Neural crest cell (in vitro differentiated cells): ENCODE measurements at regions not wholly inside any gene's neighbourhood (a gene's known extent, or its start where the extent isn't known, plus 50 kb on each side); places are given as distances from the start of the nearest gene placed in this dataset.
A peak's percentile ranks its signal among the peaks of the same experiment; 100 is the strongest.
"Not testable (repeated sequence)": the region's sequence is repeated elsewhere in the genome, so short reads cannot be mapped to it uniquely, and the experiment has no call there.

Experiments
- DNase-seq: peaks from one replicate; pipeline ENCODE4 v3.0.0; 2021; ENCODE audit warnings: low read depth, mixed read lengths, low spot score
- H3K27ac Mint-ChIP-seq: one replicate; pipeline ENCODE4 v1.8.0; 2021; ENCODE audit warnings: mild to moderate bottlenecking, mixed read lengths; ENCODE audit not compliant: unreplicated experiment
- H3K27me3 Mint-ChIP-seq: 2 replicates; pipeline ENCODE4 v1.8.0; 2021; ENCODE audit warnings: low read depth, mild to moderate bottlenecking, mixed read lengths
- H3K36me3 Mint-ChIP-seq: 2 replicates; pipeline ENCODE4 v1.8.0; 2021; ENCODE audit warnings: low read depth, mild to moderate bottlenecking, mixed read lengths
- H3K4me1 Mint-ChIP-seq: 2 replicates; pipeline ENCODE4 v1.8.0; 2021; ENCODE audit warnings: mixed read lengths
- H3K4me3 Mint-ChIP-seq: one replicate; pipeline ENCODE4 v1.8.0; 2021; ENCODE audit warnings: mild to moderate bottlenecking, mixed read lengths
- H3K9me3 Mint-ChIP-seq: 2 replicates; pipeline ENCODE4 v1.8.0; 2021; ENCODE audit warnings: mixed read lengths
- TF ChIP-seq, protein P1 (sequence below): fragments of 200-600 bp; sonication (generic); conservative IDR thresholded peaks from 2 replicates; pipeline ENCODE4 v1.5.0; 2021; ENCODE audit warnings: antibody characterized with exemption, mild to moderate bottlenecking

DNA sequence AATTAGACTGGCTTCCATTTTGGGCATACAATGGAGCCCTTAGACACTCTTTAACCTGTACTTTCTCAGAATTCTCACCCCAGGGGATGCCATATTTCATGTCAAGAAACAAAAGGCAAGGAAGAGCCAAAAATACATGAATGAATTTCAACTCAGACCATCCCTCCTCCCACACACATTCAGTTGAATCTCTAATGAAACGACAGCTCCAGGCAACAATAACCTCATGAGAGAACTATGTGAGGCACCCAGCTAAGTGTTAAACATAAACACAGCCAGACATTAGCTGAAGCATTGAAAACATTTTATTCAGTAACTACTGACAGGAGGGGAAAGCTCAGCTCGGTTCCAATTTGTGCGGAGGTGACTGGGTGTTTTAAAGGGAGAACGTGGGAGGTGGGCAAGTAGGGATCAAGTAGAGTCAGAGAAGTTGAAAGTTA lies 1359.1 kb upstream of the CDH9 start:
- H3K27ac Mint-ChIP-seq, result peak overlapping the region; percentile 97
- H3K4me1 Mint-ChIP-seq, result peaks cover 39% of the 10 kb centered on the region
- peaks cover 8% of the 10 kb centered on the region for H3K9me3 Mint-ChIP-seq
- H3K27me3 Mint-ChIP-seq, result no peaks in the 10 kb centered on the region
- H3K36me3 Mint-ChIP-seq, result no peaks in the 10 kb centered on the region
- peak overlapping the region; percentile 47 for H3K4me3 Mint-ChIP-seq
- no peak for DNase-seq
- TF ChIP-seq, protein P1, sequence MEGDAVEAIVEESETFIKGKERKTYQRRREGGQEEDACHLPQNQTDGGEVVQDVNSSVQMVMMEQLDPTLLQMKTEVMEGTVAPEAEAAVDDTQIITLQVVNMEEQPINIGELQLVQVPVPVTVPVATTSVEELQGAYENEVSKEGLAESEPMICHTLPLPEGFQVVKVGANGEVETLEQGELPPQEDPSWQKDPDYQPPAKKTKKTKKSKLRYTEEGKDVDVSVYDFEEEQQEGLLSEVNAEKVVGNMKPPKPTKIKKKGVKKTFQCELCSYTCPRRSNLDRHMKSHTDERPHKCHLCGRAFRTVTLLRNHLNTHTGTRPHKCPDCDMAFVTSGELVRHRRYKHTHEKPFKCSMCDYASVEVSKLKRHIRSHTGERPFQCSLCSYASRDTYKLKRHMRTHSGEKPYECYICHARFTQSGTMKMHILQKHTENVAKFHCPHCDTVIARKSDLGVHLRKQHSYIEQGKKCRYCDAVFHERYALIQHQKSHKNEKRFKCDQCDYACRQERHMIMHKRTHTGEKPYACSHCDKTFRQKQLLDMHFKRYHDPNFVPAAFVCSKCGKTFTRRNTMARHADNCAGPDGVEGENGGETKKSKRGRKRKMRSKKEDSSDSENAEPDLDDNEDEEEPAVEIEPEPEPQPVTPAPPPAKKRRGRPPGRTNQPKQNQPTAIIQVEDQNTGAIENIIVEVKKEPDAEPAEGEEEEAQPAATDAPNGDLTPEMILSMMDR, result no peak

DNA sequence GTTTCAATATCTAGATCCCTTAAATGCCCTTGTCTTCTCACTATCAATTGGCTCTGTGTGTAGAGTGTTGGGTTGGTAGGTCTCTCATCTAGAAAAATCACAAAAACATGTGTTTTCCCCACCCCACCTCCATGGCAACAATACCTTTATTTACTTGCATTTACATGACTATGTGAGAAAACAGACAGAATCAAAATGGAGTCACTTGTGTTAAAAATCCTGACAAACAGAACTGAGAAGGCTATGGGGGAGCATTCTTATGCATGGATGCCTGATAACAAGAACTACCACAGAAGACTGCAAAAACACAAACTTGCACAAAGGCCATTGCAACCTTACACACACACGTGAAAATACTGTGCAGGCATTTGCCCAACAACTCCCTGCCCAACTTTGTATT lies 1352.9 kb upstream of the CDH9 start:
- H3K4me1 Mint-ChIP-seq, result peaks cover 7% of the 10 kb centered on the region
- no peak for DNase-seq
- no peak overlapping the region for H3K4me3 Mint-ChIP-seq
- no peak overlapping the region for H3K27ac Mint-ChIP-seq
- TF ChIP-seq, protein P1, result no peak
- H3K36me3 Mint-ChIP-seq, result no peaks in the 10 kb centered on the region
- H3K9me3 Mint-ChIP-seq, result peaks cover 5% of the 10 kb centered on the region
- no peaks in the 10 kb centered on the region for H3K27me3 Mint-ChIP-seq

DNA sequence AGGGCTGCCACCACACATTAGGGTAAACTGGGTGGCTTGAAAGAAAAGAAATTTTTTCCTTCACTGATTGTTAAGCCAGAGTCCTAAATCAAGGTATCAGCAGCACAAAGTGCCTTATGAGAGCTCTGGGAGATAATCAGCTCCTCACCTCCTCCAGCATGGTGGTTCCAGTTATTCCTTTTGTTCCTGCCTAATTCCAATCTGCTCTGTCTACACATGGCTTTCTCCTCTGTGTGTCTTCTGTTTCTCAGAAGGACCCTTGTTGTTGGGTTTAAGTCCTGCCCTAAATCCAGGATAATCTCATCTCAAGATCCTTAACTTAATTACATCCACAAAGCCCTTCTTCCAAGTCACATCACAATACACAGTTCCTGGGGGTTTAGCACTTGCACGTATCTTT lies 1352.0 kb upstream of the CDH9 start:
- H3K4me3 Mint-ChIP-seq, result no peak overlapping the region
- peaks cover 7% of the 10 kb centered on the region for H3K4me1 Mint-ChIP-seq
- no peaks in the 10 kb centered on the region for H3K36me3 Mint-ChIP-seq
- no peaks in the 10 kb centered on the region for H3K27me3 Mint-ChIP-seq
- TF ChIP-seq, protein P1, result no peak
- no peak overlapping the region for H3K27ac Mint-ChIP-seq
- peaks cover 5% of the 10 kb centered on the region for H3K9me3 Mint-ChIP-seq
- no peak for DNase-seq

DNA sequence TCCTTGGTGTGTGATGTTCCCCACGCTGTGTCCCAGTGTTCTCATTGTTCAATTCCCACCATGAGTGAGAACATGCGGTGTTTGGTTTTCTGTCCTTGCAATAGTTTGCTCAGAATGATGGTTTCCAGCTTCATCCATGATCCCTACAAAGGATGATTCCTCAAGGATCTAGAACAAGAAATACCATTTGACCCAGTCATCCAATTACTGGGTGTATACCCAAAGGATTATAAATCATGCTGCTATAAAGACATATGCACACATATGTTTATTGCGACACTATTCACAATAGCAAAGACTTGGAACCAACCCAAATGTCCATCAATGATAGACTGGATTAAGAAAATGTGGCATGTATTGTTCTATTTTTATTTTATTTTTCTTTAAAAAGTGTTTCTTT lies 1351.3 kb upstream of the CDH9 start:
- H3K4me3 Mint-ChIP-seq, H3K4me1 Mint-ChIP-seq, H3K27ac Mint-ChIP-seq, DNase-seq, H3K36me3 Mint-ChIP-seq, H3K9me3 Mint-ChIP-seq, H3K27me3 Mint-ChIP-seq: not testable (repeated sequence)

DNA sequence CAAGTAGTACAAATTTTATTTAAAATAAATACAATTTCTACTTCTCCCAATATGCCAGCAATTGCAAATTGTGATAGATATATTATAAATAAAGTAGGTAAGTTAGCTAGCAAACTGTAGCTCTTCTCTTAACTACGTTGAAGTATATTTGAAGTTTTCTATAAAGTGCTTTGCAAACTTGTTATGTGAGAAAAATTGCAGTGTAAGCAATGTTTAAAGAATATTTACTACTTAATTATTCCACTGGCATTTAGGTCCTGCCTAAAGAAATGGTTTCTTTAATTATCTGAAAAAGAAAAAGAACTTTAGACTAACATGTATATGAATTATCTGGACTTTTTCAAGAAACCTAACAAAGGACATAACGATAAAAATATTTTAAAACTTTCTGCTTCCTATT lies 1350.0 kb upstream of the CDH9 start:
- Mint-ChIP-seq H3K9me3 (peaks cover 8% of the 10 kb centered on the region), H3K4me3 (no peak overlapping the region)

DNA sequence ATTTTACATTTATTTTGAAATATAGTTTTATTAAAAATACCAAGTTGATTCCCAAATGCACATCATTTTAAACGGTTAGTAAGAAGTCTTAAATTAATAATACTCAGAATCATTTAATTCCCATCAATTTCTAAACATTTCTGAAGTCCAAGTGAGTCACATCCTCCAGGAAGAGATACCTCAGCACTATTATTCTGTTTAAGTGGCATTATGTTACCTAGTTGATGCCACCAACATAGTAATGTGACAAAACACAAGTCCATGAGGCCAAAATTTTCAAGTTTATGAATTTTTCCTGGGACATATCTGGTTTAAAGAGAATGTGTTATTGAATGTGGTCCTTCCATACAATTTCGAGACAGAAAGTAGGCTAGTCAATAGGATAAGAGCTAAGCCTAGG lies 1348.3 kb upstream of the CDH9 start:
- Mint-ChIP-seq H3K9me3 (peaks cover 5% of the 10 kb centered on the region), H3K4me1 (peaks cover 7% of the 10 kb centered on the region), H3K36me3 (no peaks in the 10 kb centered on the region), H3K4me3 (no peak overlapping the region), H3K27me3 (no peaks in the 10 kb centered on the region), H3K27ac (no peak overlapping the region)
- DNase-seq, result no peak
- TF ChIP-seq, protein P1, result no peak

More for the DNA sequence above, 1350.0 kb upstream of the CDH9 start:
- H3K27me3 Mint-ChIP-seq, result no peaks in the 10 kb centered on the region
- TF ChIP-seq, protein P1, result no peak
- no peaks in the 10 kb centered on the region for H3K36me3 Mint-ChIP-seq
- DNase-seq, result no peak
- H3K27ac Mint-ChIP-seq, result no peak overlapping the region
- peaks cover 7% of the 10 kb centered on the region for H3K4me1 Mint-ChIP-seq
